Fibroblast of skin of left biceps (primary cell): ENCODE measurements at regions not wholly inside any gene's neighbourhood (a gene's known extent, or its start where the extent isn't known, plus 50 kb on each side); places are given as distances from the start of the nearest gene placed in this dataset.

Source experiments
- DNase-seq, 2 experiments: peaks; one replicate each; pipeline ENCODE4 v3.0.0-alpha.2; 2013; ENCODE audit warnings: low read depth in 2 of 2

DNA sequence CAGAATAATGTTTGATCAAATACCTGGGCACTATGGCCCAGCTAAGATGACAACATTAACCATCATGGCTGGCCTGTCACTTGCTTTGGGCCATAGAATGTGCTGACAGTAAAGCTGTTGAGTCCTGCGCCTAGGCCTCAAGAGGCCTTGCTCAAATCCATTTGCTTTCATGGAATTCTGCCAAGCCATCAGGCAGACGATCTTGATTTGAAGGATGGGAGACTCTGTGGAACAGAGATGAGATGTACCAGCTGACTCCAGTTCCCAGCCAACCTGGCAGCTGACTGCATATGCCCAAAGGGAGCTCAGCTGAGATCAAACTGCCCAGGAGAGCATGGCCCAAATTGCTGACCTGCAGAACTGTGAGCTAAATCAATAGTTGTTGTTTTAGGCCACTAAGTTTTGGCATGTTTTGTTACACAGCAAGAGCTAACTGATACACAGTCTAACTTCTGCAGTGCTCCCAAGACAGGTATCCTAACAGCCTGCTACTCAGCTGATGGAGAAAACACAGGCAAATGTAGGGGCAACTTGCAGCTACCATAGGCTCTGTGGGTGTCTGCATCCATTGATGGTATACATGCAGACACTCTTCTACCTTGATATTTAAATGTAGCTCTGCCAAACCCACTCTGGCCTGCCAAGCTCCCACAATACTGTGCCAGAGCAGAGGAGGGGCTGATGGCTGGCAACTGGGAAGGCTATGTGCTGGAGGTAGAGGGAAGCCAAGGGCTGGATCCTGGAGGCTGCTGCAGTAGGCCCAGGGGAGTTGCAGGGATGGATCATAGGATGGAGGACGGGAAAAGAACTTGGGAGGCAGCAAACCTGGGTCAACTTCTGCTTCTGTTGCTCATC, 55.2 kb upstream of the RNF24 start:
- DNase-seq, result no peak

DNA sequence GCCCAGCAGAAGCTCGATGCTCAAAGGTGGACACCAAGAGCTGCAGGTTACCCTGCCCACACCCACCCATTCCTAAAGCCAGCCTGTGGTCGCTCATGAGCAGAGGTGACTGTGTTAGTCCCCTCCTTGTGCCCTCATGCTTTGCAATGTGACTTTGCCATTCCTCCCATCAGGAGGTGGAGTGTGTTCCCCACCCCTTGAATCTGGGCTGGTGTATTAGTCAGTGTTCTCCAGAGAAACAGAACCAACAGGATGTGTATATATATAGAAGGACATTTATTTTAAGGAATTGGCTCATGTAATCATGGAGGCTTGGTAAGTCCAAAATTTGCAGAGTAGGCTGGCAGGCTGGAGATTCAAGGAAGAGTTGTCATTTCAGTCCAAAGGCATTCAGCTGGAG, 54.4 kb upstream of the RNF24 start:
- no peak for DNase-seq

DNA sequence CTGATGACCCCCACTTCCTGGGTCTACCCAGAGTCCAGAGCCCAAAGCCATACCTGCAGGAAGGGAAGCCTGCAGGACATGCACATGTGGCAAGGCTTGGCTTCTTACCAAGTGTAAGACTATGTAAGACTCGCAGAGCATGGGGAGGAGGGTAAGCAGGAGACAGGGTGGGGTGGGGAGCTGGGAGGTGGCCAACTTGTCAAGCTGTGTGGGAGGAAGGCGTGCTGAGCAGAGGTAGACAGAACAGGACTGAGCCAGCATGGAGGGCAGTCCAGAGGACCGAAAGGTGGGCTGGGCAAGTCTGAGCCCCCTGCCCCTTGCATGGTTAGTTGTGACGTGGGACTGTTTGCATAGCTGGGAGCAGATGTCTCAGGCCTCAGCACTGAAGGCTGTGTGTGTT, 53.4 kb upstream of the RNF24 start:
- DNase-seq, result no peak

DNA sequence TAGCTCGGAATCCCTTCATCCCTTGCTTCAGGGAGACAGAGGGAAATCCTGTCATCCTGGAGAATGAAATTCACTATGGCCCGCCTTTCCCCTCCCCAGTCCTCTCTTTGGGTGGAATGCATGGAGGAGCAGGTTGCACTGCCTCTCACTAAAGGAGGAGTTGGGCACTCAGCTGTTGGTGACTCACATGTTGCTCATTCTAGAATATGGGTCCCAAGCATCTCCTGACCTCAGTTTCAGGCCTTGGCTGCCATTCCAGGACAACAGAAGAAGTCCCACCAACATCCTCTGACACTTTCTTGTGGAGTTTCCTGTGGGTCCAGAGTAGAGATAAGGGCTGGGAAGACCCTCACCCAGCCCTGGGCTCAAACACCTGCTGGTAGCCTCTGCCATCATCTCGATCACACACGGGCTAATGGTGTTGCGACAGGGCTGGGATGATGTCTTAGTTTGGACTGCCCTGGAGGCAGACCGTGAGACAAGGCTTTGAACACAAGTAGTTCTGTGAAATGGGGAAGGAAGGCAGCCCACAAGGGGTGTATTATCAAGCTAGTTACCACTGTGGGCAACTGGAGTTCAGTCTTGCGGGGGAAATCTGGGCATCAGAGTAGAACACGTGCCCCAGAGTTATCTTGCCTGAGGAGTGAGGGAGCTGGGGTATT, 52.4 kb upstream of the RNF24 start:
- DNase-seq, result no peak

DNA sequence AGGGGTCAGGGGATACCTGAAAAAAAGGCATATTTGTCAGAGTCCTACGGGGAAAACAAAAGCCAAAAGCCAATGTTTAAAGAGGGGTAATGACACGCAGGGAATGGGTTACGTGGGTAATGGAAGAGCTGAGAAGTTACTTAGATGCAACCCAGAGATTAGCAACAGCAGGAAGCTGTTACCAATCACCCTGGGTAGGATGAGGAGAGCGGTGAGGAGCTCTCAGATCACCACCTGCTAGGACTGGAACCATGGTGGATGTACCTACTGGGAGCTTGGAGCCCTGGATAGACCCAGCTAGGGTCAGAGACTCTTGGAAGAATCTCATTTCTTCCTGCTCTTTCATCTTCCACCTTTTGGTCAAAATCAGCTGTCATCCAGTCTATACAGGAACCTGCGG, 51.2 kb upstream of the RNF24 start:
- DNase-seq, result no peak

DNA sequence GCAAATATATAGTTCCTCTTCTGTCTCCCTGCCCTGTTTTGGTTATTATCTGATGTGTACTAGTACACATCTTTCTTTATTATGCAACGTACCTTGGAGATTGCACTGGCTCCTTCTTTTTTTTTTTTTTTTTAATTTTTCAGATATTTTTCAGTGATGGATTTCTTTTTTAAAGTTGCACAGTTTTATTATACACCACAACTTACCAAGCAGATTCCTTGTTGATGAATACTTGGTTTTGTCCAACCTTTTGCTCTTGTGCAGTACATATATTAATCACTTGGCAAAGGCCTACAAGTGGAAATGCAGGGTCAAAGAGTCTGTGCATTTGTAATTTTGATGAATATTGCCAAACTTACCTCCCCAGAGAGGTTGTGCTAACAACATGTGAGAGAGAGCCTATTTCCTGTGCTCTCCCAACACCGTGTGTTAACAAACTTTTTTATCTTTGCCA, 50.1 kb upstream of the RNF24 start:
- DNase-seq, result peak; percentile 93 to 94
